ENCODE measurements at regions not wholly inside any gene's neighbourhood (a gene's known extent, or its start where the extent isn't known, plus 50 kb on each side); places are given as distances from the start of the nearest gene placed in this dataset.

DNA sequence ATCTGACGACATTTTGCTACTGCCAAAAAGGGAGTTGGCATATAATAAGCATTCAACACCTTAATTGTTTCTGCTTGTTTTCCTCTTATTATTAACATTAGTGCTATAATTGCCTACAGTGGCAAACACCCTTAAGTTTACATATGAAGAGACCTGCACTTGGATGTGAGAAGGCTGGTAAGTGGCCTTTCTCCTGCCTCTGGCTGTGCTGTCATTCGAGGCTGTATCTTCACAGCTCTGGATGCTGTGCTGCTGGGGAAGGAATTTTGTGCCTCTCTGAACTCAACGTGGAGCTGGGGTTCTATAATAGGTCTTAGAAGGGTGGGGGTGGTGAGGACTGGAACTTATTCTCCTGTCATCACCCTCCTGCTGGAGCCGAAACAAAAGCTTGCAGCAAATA lies 385.9 kb downstream of the EMP1 start:
- Histone ChIP-seq H3K4me1 (ENCODE audit: insufficient read depth, low read length, severe bottlenecking) (no peaks in the 10 kb centered on the region), H3K4me2 (ENCODE audit: low read length) (no peak overlapping the region), H3K36me3 (ENCODE audit: insufficient read depth, low read length) (no peaks in the 10 kb centered on the region), H3K79me2 (ENCODE audit: insufficient read depth, low read length) (no peaks in the 10 kb centered on the region), H3K9ac (ENCODE audit: low read length) (no peak overlapping the region), H3K4me3 (ENCODE audit: low read depth, low read length, poor library complexity, severe bottlenecking) (no peak overlapping the region), H3K9me2 (ENCODE audit: low read depth, low read length) (no peaks in the 10 kb centered on the region), H2AFZ (ENCODE audit: low read length) (no peak overlapping the region), H3F3A (ENCODE audit: insufficient read depth, low read length) (no peaks in the 10 kb centered on the region), H3K27ac (ENCODE audit: low read depth, low read length, poor library complexity, severe bottlenecking) (no peak overlapping the region), H3K9me3 (ENCODE audit: low read length) (no peaks in the 10 kb centered on the region), H3K27me3 (ENCODE audit: insufficient read depth, low read length) (no peaks in the 10 kb centered on the region), H4K20me1 (ENCODE audit: insufficient read depth, low read length) (no peaks in the 10 kb centered on the region)
- no peak for TF ChIP-seq EZH2 (IDR thresholded peaks at IDR 0.05; ENCODE audit: borderline replicate concordance, low read length)
- TF ChIP-seq, protein P1, sequence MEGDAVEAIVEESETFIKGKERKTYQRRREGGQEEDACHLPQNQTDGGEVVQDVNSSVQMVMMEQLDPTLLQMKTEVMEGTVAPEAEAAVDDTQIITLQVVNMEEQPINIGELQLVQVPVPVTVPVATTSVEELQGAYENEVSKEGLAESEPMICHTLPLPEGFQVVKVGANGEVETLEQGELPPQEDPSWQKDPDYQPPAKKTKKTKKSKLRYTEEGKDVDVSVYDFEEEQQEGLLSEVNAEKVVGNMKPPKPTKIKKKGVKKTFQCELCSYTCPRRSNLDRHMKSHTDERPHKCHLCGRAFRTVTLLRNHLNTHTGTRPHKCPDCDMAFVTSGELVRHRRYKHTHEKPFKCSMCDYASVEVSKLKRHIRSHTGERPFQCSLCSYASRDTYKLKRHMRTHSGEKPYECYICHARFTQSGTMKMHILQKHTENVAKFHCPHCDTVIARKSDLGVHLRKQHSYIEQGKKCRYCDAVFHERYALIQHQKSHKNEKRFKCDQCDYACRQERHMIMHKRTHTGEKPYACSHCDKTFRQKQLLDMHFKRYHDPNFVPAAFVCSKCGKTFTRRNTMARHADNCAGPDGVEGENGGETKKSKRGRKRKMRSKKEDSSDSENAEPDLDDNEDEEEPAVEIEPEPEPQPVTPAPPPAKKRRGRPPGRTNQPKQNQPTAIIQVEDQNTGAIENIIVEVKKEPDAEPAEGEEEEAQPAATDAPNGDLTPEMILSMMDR (IDR thresholded peaks at IDR 0.05; ENCODE audit: low read length): no peak

DNA sequence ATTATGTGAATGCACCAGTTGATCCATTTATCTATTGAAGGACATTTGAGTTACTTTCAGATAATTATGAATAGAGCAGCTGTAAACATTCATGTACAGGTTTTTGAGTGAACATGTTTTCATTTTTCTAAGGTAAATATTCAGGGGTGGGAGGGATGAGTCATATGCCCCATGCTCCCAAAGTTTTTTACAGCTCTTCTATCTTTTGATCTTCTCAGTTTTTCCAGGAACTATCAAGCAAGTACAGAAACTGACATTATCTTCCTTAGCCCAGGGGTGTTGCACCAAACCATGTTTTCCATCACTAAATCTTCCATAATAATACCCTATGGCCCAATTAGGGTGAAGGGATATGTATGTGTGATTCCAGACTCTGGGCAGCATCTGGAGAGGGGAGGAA lies 384.5 kb downstream of the EMP1 start:
- Histone ChIP-seq H3K36me3 (ENCODE audit: insufficient read depth, low read length) (no peaks in the 10 kb centered on the region), H3K4me1 (ENCODE audit: insufficient read depth, low read length, severe bottlenecking) (no peaks in the 10 kb centered on the region), H4K20me1 (ENCODE audit: insufficient read depth, low read length) (no peaks in the 10 kb centered on the region), H3K79me2 (ENCODE audit: insufficient read depth, low read length) (no peaks in the 10 kb centered on the region), H3K27me3 (ENCODE audit: insufficient read depth, low read length) (no peaks in the 10 kb centered on the region), H3K4me3 (ENCODE audit: low read depth, low read length, poor library complexity, severe bottlenecking) (no peak overlapping the region), H3K9me2 (ENCODE audit: low read depth, low read length) (no peaks in the 10 kb centered on the region), H3K4me2 (ENCODE audit: low read length) (no peak overlapping the region), H2AFZ (ENCODE audit: low read length) (no peak overlapping the region), H3K27ac (ENCODE audit: low read depth, low read length, poor library complexity, severe bottlenecking) (no peak overlapping the region), H3K9ac (ENCODE audit: low read length) (no peak overlapping the region), H3F3A (ENCODE audit: insufficient read depth, low read length) (no peaks in the 10 kb centered on the region), H3K9me3 (ENCODE audit: low read length) (no peaks in the 10 kb centered on the region)
- TF ChIP-seq, protein P1 (IDR thresholded peaks at IDR 0.05; ENCODE audit: low read length): no peak
- TF ChIP-seq EZH2 (IDR thresholded peaks at IDR 0.05; ENCODE audit: borderline replicate concordance, low read length): no peak

DNA sequence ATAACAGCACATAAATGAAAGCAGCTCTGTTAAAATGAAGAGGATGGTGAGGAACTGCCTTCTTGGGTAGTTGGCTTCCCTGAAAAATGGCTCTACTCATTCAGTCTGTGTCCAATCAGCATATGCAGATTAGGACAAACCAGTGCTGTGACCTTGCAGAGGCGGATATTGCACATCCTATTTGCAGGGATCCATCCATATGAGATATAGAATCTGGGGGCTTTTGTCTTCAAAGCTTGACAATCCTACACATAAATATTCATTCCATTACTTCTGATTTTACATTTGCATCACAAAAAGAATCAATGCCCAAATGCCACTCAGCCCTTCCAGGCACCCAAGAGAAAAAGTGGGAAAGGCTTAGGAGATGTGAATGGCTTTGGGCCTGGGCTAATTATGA lies 383.7 kb downstream of the EMP1 start:
- H4K20me1 ChIP-seq (ENCODE audit: insufficient read depth, low read length): no peaks in the 10 kb centered on the region
- H3K9me3 ChIP-seq (ENCODE audit: low read length): no peaks in the 10 kb centered on the region
- H3K27me3 ChIP-seq (ENCODE audit: insufficient read depth, low read length): no peaks in the 10 kb centered on the region
- no peak overlapping the region for H3K4me3 ChIP-seq (ENCODE audit: low read depth, low read length, poor library complexity, severe bottlenecking)
- H3F3A ChIP-seq (ENCODE audit: insufficient read depth, low read length): no peaks in the 10 kb centered on the region
- H3K36me3 ChIP-seq (ENCODE audit: insufficient read depth, low read length): no peaks in the 10 kb centered on the region
- H3K27ac ChIP-seq (ENCODE audit: low read depth, low read length, poor library complexity, severe bottlenecking): no peak overlapping the region
- no peaks in the 10 kb centered on the region for H3K9me2 ChIP-seq (ENCODE audit: low read depth, low read length)
- H2AFZ ChIP-seq (ENCODE audit: low read length): no peak overlapping the region
- H3K9ac ChIP-seq (ENCODE audit: low read length): no peak overlapping the region
- no peaks in the 10 kb centered on the region for H3K79me2 ChIP-seq (ENCODE audit: insufficient read depth, low read length)
- TF ChIP-seq, protein P1 (IDR thresholded peaks at IDR 0.05; ENCODE audit: low read length): no peak
- TF ChIP-seq EZH2 (IDR thresholded peaks at IDR 0.05; ENCODE audit: borderline replicate concordance, low read length): no peak
- no peaks in the 10 kb centered on the region for H3K4me1 ChIP-seq (ENCODE audit: insufficient read depth, low read length, severe bottlenecking)
- no peak overlapping the region for H3K4me2 ChIP-seq (ENCODE audit: low read length)

Measured in OCI-LY1 (cell line).